Hepatocyte (in vitro differentiated cells): ENCODE measurements at regions not wholly inside any gene's neighbourhood (a gene's known extent, or its start where the extent isn't known, plus 50 kb on each side); places are given as distances from the start of the nearest gene placed in this dataset.

Source experiments
- EZH2 ChIP-seq: fragments of 200-600 bp; sonication (generic); IDR thresholded peaks from 2 replicates; pipeline ENCODE4 v1.6.1; 2016; ENCODE audit warnings: antibody characterized with exemption, mild to moderate bottlenecking, borderline replicate concordance
- EZH2phosphoT487 ChIP-seq: fragments of 200-600 bp; sonication (generic); IDR thresholded peaks from one replicate; pipeline ENCODE4 v1.6.1; 2018; ENCODE audit warnings: antibody characterized with exemption, mild to moderate bottlenecking, low read depth, moderate library complexity; ENCODE audit not compliant: unreplicated experiment, severe bottlenecking
- TF ChIP-seq, protein P1 (sequence below): fragments of 200-600 bp; sonication (generic); IDR thresholded peaks from 2 replicates; pipeline ENCODE4 v1.5.1; 2016; ENCODE audit warnings: antibody characterized with exemption, mild to moderate bottlenecking; ENCODE audit not compliant: poor library complexity

GRCh38 chr1:94326329-94326728 is 88.9 kb upstream of the ARHGAP29 start:
- TF ChIP-seq, protein P1, sequence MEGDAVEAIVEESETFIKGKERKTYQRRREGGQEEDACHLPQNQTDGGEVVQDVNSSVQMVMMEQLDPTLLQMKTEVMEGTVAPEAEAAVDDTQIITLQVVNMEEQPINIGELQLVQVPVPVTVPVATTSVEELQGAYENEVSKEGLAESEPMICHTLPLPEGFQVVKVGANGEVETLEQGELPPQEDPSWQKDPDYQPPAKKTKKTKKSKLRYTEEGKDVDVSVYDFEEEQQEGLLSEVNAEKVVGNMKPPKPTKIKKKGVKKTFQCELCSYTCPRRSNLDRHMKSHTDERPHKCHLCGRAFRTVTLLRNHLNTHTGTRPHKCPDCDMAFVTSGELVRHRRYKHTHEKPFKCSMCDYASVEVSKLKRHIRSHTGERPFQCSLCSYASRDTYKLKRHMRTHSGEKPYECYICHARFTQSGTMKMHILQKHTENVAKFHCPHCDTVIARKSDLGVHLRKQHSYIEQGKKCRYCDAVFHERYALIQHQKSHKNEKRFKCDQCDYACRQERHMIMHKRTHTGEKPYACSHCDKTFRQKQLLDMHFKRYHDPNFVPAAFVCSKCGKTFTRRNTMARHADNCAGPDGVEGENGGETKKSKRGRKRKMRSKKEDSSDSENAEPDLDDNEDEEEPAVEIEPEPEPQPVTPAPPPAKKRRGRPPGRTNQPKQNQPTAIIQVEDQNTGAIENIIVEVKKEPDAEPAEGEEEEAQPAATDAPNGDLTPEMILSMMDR = no peak
- TF ChIP-seq EZH2 = no peak
- no peak for TF ChIP-seq EZH2phosphoT487
